Smooth muscle cell (in vitro differentiated cells): ENCODE measurements at regions not wholly inside any gene's neighbourhood (a gene's known extent, or its start where the extent isn't known, plus 50 kb on each side); places are given as distances from the start of the nearest gene placed in this dataset.

ENCODE experiments used
- DNase-seq: peaks from one replicate; lab custom pipeline; 2025; ENCODE audit not compliant: unreplicated experiment; lab: John Stamatoyannopoulos, UW
- H2AFZ ChIP-seq: fragments of 200-600 bp; sonication (generic); 2 replicates; pipeline ENCODE4 v1.6.0; 2016; ENCODE audit warnings: antibody characterized with exemption, low read depth, mild to moderate bottlenecking
- H3F3A ChIP-seq: fragments of 200-600 bp; sonication (generic); 2 replicates; pipeline ENCODE4 v1.6.0; 2017; ENCODE audit warnings: antibody characterized with exemption, low read depth
- H3K27ac ChIP-seq: fragments of 200-600 bp; sonication (generic); 2 replicates; pipeline ENCODE4 v1.5.1; 2016; ENCODE audit warnings: low read depth, mild to moderate bottlenecking
- H3K27me3 ChIP-seq: fragments of 200-600 bp; sonication (generic); 2 replicates; pipeline ENCODE4 v1.6.1; 2016; ENCODE audit warnings: low read depth, mild to moderate bottlenecking
- H3K36me3 ChIP-seq: fragments of 200-600 bp; sonication (generic); 2 replicates; pipeline ENCODE4 v1.5.1; 2016; ENCODE audit warnings: low read depth
- H3K4me1 ChIP-seq: fragments of 200-600 bp; sonication (generic); 2 replicates; pipeline ENCODE4 v1.5.1; 2016; ENCODE audit warnings: low read depth
- H3K4me2 ChIP-seq: fragments of 200-600 bp; sonication (generic); 2 replicates; pipeline ENCODE4 v1.6.0; 2016; ENCODE audit warnings: mild to moderate bottlenecking
- H3K4me3 ChIP-seq: fragments of 200-600 bp; sonication (generic); 2 replicates; pipeline ENCODE4 v1.5.1; 2016; ENCODE audit warnings: mild to moderate bottlenecking
- H3K79me2 ChIP-seq: fragments of 200-600 bp; sonication (generic); 2 replicates; pipeline ENCODE4 v1.6.0; 2016; ENCODE audit warnings: low read depth, mild to moderate bottlenecking
- H3K9ac ChIP-seq: fragments of 200-600 bp; sonication (generic); 2 replicates; pipeline ENCODE4 v1.6.0; 2016; ENCODE audit warnings: low read depth
- H3K9me3 ChIP-seq: fragments of 200-600 bp; sonication (generic); replicated peaks from 2 replicates; pipeline ENCODE4 v1.5.1; 2016; ENCODE audit warnings: low read depth
- H4K20me1 ChIP-seq: fragments of 200-600 bp; sonication (generic); 2 replicates; pipeline ENCODE4 v1.6.0; 2016; ENCODE audit warnings: low read depth
- CTCF ChIP-seq: fragments of 200-600 bp; sonication (generic); IDR thresholded peaks from 2 replicates; pipeline ENCODE4 v1.5.1; 2017; ENCODE audit warnings: borderline replicate concordance, mild to moderate bottlenecking, antibody characterized with exemption; ENCODE audit not compliant: insufficient read depth, poor library complexity, severe bottlenecking
- WGBS: methylation state at CpG from one replicate; pipeline ENCODE4 v1.1.7; 2016; ENCODE audit warnings: low lambda C conversion rate; 5-methylcytosine and 5-hydroxymethylcytosine counted together

- no peaks in the 10 kb centered on the region for H3K9me3 ChIP-seq
- H4K20me1 ChIP-seq, result no peaks in the 10 kb centered on the region
- no peaks in the 10 kb centered on the region for H3K4me1 ChIP-seq
- H3F3A ChIP-seq, result no peaks in the 10 kb centered on the region
- no peak overlapping the region for H3K4me2 ChIP-seq
- H3K36me3 ChIP-seq, result no peaks in the 10 kb centered on the region
- H3K27me3 ChIP-seq, result no peaks in the 10 kb centered on the region
- H3K79me2 ChIP-seq, result no peaks in the 10 kb centered on the region
- DNase-seq, result no peak
- no peak overlapping the region for H3K9ac ChIP-seq
- no peak overlapping the region for H3K27ac ChIP-seq
- no peak for TF ChIP-seq CTCF
- no peak overlapping the region for H3K4me3 ChIP-seq
- H2AFZ ChIP-seq, result no peak overlapping the region
- WGBS, result 56% methylated on average over 3 of the region's 3 CpGs
Measured at GRCh38 chr16:59698346-59699020, 964.4 kb upstream of the GOT2 start.

- Histone ChIP-seq H3K4me3 (no peak overlapping the region), H3K36me3 (no peaks in the 10 kb centered on the region), H3K27ac (no peak overlapping the region), H3K9ac (no peak overlapping the region), H4K20me1 (no peaks in the 10 kb centered on the region), H3K4me2 (no peak overlapping the region), H3K79me2 (no peaks in the 10 kb centered on the region), H3K4me1 (no peaks in the 10 kb centered on the region), H2AFZ (no peak overlapping the region), H3K9me3 (no peaks in the 10 kb centered on the region), H3K27me3 (no peaks in the 10 kb centered on the region), H3F3A (no peaks in the 10 kb centered on the region)
- DNase-seq, result no peak
- WGBS, result 100% methylated on average over 1 of the region's 1 CpG
- no peak for TF ChIP-seq CTCF
Measured at GRCh38 chr16:59697761-59698160, 963.6 kb upstream of the GOT2 start.

- no peak for TF ChIP-seq CTCF
- no peaks in the 10 kb centered on the region for H3K27me3 ChIP-seq
- DNase-seq, result no peak
- WGBS, result 88% methylated on average over 5 of the region's 5 CpGs
- no peak overlapping the region for H2AFZ ChIP-seq
- no peak overlapping the region for H3K4me3 ChIP-seq
- H4K20me1 ChIP-seq, result no peaks in the 10 kb centered on the region
- no peak overlapping the region for H3K4me2 ChIP-seq
- H3K4me1 ChIP-seq, result no peaks in the 10 kb centered on the region
- no peaks in the 10 kb centered on the region for H3K36me3 ChIP-seq
- no peak overlapping the region for H3K9ac ChIP-seq
- H3K27ac ChIP-seq, result no peak overlapping the region
- H3K9me3 ChIP-seq, result no peaks in the 10 kb centered on the region
- H3F3A ChIP-seq, result no peaks in the 10 kb centered on the region
- H3K79me2 ChIP-seq, result no peaks in the 10 kb centered on the region
Measured at GRCh38 chr16:59697236-59697635, 963.1 kb upstream of the GOT2 start.

- Histone ChIP-seq H3F3A (no peaks in the 10 kb centered on the region), H3K36me3 (no peaks in the 10 kb centered on the region), H3K27ac (no peak overlapping the region), H3K4me1 (no peaks in the 10 kb centered on the region), H2AFZ (no peak overlapping the region), H3K9me3 (no peaks in the 10 kb centered on the region), H4K20me1 (no peaks in the 10 kb centered on the region), H3K9ac (no peak overlapping the region), H3K27me3 (no peaks in the 10 kb centered on the region), H3K4me2 (no peak overlapping the region), H3K4me3 (no peak overlapping the region), H3K79me2 (no peaks in the 10 kb centered on the region)
- 93% methylated on average over 2 of the region's 2 CpGs for WGBS
- DNase-seq, result no peak
- no peak for TF ChIP-seq CTCF
Measured at GRCh38 chr16:59696495-59696894, 962.4 kb upstream of the GOT2 start.
